Central memory CD4-positive, alpha-beta T cell (primary cell): ENCODE measurements at regions not wholly inside any gene's neighbourhood (a gene's known extent, or its start where the extent isn't known, plus 50 kb on each side); places are given as distances from the start of the nearest gene placed in this dataset.

Source experiments
- DNase-seq: peaks from one replicate; pipeline ENCODE4 v3.0.0; 2022

DNA sequence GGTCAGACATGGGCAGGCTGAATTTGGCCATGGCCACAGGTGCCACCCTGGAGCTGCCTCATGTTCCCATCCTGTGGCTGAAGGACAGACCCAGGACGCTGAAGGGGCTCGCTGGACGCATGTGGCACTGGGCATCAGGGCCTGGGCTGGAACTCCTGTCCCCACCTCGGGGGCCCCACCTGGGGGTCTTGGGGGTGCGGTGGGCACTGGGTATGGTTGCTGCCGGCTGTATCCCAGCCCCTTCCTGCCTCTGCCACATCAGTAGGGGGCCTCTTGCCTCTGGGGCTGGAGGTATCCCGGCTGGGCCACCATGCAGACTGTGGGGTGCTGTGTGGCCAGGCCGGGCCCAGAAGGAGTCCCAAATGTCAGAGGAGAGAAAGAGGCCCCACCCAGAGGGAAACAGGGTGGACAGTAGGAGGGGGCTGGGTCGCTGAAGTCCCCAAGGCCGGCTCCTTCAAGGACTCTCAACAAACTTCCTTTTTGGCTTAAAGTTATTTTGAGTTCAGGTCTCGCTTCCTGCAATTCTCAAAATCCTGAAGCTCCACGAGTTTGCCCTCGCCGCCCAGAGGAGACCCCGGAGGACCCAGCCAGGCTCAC lies 78.7 kb downstream of the SIK1 start:
- no peak for DNase-seq

DNA sequence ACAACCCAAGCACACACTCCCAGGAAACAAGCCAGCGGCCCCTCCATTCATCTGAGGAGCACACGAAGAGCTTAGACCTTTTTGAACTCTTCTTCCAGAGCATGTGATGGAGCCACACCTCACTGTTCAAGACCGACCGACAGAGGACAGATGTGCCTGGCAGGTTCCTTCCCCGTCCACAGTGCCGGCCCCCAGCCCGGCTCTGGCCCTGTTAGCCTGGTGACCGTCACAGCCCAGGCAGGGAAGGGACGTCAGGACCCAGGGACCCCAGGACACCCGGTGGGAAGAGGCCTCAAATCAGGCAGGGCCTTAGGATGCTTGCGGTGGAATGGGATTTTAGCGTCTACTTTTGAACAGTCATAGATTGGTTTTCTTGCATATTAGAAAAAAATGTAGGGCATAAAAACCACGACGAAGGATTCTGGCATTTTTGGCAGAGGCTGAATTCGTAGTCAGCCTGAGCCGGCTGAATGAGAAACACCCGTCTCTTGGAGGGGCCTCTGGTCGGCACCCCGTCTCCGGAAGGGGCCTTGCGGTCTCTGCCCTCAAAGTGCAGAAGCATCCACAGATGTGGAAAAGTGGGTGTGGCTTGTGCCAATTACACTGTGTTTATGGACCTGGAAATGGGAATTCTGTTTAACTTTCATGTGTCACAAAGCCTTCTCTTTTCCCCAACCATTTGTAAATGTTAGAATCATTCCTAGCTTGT lies 79.3 kb downstream of the SIK1 start:
- DNase-seq = no peak

DNA sequence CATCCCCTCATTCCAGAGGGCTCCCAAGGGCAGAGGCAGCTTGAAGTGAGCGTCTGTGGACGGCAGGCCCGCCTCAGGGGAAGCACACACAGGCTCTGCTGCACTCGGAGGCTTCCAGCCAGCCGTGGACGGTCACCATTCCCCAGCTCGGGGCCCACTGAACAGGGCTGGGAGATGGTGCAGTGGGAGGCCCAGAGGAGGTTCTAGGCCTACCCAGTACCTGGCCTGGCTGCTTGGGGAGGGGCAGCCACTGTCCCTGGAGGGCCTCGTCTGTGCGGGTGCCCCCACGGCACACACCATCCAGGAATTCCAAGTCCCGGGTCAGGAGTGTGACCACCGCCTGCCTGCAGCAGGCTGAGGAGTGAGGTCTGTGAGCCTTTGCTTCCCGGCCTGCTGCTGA lies 80.4 kb downstream of the SIK1 start:
- no peak for DNase-seq

DNA sequence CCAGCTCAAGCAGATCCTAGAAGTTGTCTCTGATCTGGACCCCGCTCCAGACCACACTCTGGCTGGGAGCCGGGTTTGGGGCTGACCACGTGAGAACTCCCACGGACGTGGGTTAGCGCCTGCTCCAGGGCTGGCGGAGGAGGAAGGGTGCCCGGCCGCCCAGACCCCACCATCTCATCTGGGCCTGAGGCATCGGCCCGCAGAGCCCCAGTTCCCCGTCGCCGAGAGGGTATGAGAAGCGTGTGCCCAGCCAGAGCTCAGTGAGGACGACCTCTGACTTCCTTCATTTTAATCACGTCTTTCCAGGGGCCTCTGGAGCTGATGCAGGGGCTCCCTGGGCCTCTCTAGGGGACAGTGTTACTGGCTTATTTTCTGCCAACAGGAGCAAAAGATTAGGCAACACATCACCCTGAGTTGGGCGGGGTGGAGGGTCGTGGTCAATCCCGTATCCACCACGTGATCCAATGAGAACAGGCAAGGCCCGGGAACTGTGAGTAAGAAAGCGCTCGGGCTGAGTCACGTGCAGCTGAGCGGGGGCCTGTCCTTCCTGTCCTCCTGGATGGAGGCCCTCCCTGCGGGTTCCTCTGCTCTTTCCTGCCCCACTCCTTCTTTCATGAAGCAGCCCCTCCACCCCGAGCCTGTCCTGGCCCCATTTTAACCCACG lies 81.1 kb downstream of the SIK1 start:
- DNase-seq = no peak

DNA sequence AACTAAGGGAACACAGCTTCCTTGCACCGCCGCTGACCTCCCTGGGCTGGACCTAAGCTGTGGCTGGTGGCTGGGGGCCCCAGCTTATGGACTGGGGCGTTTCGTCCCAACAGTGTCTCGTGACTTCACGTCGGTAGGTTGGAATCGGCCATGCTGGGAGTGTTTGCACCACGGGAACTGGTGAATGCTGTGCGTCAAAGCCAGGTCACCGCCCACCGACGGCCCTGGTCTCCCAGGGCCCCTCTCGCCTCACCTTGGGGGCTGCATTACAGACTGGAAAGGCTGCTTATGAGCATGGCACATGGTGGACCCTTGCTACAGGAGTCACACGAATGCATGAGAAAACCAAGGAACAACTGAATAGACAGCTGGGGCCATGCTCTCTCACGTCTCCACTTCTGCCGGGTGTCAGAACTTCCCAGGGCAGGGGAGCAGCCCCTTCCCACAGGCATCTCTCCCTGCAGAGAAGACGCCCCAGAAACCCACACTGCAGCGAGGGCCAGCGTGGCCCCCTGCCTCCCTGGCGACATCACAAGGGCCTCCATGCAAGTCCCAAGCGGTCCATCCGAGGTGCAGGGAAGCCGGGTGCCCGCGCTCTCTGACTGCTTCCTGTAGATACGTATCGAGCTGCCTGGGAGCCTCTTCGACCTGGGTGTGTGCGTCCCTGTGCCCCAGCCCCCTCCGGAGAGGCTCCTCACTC lies 81.7 kb downstream of the SIK1 start:
- DNase-seq = no peak

DNA sequence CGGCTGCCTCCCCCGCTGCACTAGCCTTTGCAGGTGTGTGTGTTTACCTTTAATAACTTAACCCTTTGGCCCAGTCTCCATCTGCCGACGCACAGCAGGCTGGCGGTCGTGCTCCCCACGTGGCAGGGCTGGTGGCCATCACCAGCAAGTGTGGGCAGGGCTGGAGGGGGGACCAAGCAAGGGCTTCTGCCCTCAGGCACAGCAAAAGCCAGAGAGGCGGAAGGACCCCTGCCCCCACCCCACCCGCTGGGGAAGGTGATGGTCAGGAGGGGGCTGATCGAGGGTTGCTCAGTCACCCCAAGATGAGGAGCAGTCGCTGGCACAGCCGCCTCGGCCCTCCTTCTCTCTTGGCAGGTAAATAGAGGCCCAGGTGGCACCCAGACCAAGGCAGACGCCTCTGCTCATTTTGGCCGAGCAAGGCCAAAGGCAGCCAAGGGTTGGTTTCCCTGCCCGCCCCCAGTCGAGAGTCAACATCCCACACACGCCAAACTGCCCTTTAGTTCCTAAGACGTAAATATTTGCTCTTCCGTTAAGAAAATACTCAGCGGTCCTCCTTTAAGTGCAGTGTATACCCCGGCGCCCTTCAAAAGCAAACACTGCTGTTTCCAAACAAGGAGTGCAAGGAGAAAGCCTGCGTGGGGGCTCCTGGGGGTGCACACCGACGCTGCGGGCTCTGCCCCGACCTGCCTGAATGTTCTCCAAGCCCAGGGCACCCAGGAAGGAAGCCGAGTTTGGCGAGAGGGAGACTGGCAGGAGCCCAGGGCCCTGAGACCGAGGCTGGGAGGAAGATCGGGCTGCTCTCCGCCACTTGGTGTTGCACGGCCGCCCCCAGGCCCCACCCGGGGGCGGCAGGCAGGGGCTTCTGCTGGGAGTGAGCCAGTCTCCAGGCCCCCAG lies 82.7 kb downstream of the SIK1 start:
- no peak for DNase-seq

DNA sequence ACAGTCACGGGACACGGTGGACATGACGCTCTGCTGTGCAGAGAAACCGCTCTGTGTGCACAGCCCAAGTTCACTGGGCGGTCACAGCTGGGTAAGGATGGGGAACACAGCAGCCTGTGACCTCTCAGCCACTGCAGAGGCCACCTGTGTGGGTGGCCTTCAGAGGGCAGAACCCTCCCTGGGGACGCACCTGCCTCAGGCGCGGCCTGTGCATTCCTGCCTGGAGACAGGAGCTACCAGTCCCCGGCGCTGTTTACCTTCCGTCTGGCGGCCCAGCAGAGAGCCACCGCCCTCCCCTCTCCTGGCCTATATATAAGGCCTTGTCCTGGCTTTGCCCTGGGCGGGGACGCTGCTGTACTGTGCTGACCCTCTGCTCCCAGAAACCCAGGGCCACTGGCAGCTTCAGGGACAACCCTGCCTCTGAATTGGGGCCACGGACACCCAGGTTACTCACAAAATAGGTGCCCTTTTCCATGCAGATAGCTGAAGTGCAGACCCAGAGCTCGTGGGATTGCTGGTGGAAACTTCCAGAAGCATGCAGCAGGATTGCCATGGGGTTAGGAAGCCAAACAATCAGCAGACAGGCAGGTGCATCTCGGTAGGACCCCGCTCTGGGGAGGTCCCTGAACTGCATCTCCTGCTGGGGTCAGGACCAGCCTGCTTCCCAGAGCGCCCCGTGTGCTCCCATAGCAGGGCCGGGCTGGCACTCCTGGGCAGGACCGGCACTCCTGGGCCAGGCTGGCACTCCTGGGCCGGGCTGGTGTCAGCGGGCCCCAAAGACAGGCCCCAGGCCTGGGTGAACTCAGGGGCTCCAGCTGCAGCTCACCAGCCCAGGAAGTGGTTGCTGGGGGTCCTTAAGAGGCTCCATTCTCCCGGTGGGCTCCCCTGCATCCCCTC lies 83.6 kb downstream of the SIK1 start:
- no peak for DNase-seq

DNA sequence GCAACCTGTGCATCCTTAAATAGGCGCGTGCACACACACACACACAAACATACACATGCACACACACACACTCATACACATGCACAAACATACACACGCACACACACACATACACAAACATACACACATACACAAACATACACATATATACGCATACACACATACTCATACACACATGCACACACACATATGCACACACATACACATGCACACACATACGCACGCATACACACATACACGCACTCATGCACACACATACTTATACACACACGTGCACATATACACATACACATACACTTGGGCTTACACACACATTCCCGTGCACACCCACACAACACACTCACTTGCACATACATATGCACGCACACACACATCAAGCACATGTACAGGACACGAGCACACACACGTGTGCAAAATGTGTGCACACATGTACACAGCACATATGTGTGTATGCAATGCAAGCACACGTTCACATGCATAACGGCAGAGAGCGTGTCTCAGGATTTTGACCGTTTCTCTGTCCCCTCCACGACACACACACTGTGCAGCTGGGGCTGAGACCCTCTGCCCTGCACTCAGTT lies 84.5 kb downstream of the SIK1 start:
- DNase-seq = no peak

DNA sequence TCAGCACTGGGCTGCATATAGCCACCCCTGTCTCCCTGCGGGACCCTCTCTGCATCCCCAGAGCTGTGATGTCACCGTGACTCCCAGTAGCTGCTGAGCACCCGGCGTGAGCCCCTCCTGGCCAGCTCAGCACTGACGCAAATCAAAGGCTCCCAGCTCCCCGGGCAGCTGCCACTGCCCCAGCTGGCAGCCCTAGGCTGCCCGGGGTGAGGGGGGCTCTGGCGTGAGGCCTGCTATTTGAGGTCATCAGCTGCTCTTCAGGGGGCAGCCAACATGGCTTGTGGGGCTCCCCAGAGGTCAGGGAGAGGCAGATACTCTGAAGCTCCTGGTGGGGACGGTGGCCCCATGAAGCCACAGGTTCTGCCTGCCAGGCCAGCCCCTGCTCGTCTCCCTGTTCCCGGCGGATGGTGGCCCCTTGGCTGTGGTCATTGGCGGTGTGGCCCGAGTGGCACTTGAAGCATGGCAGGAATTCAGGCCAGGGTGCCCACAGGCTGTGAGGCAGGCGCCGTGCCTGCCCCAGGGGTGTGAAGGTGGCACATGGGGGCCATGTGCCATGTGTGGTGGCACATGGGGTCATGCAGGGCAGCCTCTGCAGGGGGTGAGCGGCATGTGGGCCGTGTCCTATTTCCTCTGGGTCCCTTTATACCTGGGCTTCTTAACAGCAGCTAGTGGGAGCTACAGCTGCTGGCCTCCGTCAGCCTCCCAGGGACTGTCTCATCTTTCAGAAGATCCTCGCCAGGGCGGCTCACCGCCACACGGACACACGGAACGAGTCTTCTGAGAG lies 85.4 kb downstream of the SIK1 start:
- DNase-seq = no peak

DNA sequence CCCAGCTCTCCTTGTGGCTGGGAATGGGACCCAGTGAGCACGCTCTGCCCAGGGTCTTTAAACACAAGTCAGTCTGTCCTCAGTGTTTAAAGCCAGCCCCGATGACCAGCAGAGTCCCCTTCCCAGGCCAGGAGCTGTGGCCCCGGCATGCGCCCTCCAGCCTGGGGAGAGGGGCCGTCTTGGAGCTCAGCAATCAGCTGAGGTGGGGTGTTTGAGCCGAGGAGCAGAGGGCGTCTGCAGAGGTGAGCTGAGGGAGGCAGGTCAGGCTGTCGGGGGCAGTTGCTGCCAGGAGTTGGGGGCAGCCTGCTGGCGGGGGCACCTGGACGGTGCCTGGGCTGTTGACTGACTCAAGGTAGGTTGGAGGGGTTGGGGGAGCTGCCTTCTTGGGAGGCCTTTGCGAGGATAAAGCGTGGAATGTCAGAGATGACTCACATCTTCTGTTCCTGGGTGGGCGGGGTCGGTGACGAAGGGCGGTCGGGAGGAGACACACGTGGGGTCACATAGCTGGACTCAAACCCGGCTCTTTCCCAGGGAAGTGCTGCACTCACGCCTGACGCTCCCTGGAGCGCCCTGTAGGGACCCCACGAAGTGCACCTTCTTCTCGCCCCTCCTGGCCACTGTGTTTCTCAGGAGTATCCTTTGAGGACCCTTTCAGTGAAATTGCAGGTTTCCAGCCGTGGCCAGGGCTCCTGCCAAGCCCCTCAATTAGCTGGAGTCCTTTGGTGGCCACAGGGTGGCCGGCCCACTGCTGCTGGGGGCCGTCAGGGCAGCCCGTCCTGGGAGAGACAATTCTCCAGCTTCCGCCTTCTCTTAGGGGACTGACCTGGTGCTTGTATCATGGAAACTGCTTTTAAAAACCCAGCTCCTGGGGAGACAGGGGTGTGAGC lies 86.2 kb downstream of the SIK1 start:
- no peak for DNase-seq

DNA sequence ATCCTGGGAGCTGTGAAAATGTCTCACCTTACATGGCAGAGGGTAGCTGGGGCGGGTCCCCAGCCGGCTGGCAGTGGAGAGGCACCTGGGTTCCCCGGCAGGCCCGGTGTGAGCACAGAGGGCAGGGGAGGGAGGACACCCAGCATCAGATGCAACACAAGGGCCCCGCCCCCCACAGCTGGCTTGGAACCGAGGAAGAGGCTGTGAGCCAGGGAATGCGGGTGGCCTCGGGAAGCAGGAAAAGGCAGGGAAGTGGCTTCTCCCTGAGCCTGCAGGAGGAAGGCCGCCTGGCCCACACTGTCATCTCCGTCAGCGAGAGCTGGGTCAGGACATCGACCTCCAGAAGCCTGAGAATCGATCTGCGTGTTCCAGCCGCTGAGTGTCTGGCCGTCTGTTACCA lies 87.3 kb downstream of the SIK1 start:
- DNase-seq = no peak

DNA sequence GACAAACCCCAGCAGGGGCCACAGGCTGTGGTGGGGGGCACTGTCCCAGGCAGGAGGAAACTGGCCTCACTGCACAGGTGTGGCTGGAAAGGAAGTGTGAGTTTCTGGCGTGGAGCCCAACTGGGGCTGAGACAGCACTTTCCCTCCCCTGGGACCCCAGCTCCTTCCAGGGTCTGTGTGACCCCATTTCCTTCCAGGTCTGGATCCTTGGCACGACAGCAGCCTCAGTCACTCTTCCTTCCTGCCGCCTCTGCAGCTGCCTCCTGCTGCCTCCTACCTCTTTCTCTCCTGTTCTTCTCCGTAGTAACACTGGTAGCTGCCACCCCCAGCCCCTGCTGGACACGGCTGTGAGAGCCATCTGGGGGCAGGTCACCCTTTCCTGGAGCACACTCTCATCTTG lies 88.0 kb downstream of the SIK1 start:
- DNase-seq = no peak

DNA sequence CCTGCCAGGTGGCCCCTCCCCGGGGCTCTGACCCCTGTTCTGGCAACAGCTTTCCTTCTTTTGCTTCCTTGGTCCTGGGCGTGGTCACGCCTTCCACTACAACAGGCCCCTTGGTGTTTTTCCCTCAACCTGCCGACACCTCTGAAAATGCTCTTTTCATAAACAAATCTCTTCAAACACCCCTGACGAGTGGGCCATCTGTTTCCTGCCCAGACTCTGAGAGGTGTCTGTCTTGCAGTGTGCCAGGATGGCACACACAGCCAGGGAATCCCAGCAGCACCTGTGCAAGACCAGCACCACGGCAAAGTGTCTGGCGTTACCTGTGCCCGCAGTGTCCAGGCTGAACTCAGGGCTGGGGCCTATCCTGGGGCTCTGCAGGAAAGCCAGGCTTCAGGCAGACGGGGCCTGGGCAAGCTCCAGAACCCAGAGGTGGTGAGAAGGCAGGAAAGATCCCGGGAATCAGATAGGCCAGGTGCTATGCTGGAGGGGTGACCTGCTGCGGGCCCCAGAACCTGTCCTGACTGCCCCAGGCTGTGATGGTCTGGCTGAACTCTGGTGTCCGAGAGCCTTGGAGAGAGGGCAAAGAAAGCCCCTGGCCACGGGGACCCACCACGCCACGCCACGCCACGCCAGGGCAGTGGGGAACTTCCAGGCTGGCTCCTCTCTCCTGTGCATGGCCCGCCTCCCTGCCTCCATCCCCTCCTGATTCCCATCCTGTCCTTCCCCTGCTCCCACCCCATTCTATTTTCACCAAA lies 88.9 kb downstream of the SIK1 start:
- no peak for DNase-seq

DNA sequence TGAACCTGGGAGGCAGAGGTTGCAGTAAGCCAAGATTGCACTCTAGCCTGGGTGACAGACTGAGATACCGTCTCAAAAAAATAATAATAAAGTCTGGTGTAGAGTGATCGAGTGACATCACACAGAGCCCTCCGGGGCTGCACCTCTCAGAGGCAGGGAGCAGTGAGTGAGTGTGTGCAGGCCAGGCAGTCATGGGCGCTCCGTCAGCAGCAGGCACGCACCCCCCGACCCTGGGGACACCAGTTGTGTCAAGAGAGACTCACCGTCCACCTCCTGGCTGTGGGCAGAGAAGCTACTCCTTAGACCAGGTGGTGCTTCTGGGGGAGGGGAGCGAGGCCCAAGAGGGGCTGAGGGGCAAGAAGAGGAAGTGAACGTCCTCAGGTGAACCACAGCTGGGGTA lies 91.8 kb downstream of the SIK1 start:
- DNase-seq = no peak

DNA sequence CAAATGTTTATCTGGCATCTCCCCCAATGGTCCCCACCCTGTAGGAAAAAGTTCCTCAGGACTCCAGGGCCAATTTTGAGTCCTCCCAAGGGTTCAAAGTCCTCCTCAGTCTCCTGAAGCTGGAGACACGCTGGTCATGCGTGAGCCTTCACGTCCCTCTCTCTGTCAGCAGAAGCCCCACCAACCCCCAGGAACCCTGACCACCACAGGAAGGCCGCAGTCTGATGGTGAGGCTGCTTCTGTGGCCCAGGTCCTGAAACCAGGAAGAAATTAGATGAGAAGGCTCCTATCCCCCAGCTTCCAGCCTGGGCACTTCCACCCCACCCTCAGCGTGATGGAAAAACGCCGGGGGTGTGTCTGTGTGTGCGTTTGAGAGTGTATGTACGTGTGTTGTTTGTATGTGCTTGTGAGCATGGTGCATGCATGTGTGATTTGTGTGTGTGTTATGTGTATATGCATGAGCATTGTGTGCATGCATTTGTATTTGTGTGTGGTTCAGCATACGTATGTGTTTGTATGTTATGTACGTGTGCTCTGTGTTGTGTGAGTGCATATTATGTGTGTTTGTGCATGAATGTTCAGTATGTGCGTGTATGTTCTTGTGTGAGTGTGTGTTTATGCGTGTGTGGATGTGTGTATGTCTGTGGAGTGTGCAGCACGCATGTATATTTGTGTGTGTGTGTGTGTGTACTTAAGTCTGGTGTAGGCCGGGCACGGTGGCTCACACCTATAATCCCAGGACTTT lies 92.5 kb downstream of the SIK1 start:
- no peak for DNase-seq

DNA sequence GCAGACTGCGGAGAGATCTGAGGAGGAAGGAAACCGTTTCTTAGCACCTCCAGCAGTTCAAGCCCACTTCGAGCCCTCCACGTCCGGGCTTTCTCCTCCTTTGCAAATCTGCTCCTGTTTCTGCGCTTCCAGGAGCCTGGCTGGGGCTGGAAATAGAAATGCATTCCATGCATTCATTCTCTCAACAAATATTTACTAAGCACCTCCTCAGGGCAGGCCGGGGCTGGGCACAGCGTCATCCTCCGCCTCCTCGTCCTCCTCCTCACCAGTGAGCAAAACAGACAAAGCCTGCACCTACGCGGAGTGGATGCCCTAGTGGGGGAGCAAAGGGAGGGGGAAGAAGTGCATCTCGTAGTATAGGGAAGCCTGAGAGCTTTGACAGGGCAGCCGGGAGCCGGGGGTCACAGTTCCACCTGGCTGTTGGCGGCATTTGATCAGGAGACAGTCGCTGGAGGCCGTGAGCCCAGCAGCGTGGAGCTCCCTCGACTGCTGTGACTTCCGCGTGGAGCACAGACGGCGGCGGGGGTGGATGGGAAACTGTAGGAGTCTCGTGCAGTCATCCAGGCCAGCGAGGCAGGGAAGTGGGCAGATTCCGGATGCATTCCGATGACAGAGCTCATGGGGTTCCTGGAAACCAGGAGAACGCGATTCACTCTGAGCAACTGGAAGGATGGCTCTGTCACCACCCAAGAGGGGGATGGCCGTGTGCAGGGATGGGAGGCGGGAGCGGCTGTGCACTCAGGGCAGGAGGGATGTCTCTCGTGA lies 93.5 kb downstream of the SIK1 start:
- DNase-seq = no peak

DNA sequence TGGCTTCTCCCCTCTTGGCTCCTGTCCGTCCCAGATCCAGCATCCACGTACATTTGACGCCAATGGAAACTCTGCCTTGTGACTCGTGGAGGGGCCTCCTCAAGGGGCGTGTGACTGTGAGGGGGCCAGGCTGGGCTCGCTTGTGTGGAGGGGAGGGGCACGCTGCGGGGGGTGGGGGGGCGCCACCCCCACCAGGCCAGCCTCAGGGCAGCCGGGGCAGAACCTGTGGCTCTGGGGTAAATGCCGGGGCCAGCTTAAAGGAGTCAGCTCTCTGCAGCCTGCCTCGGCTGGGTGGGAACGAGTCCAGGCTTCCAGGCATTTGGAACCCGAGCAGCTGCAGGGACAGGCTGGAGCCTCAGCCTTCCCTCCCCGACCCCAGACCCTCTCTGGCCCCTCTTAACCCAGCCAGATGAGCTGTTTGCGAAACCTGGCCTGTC lies 94.1 kb downstream of the SIK1 start:
- no peak for DNase-seq
